ENCODE measurements at regions not wholly inside any gene's neighbourhood (a gene's known extent, or its start where the extent isn't known, plus 50 kb on each side); places are given as distances from the start of the nearest gene placed in this dataset.

DNA sequence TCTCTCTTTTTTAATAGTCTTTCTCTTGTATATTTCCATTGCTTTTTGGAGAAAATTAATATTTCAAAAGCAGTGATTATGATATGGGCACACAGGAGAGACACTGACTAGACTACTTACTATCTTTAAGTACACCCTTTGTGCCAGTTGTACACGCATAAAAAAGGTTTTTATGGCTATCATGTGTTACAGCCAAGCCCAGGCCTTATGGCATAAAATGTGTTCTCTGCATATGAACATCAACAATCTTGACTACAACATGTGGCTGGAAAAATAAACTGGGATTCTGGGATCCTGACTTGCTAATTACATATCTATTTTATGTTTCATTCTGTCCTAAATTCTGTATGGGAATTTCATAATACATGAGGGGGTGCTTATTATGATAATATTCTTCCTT lies 1401.8 kb downstream of the SLITRK5 start:
- TF ChIP-seq POLR2AphosphoS5 (IDR thresholded peaks at IDR 0.05; ENCODE audit: borderline replicate concordance, low read depth, low read length) (no peak), EZH2 (IDR thresholded peaks at IDR 0.05) (no peak)
